HG03095 (cell line): ENCODE measurements at regions not wholly inside any gene's neighbourhood (a gene's known extent, or its start where the extent isn't known, plus 50 kb on each side); places are given as distances from the start of the nearest gene placed in this dataset.

Experiments used
- ATAC-seq: cut with Tn5 transposase; IDR thresholded peaks from one replicate; pipeline ENCODE4 v1.9.1; 2021; ENCODE audit warnings: moderate library complexity; ENCODE audit not compliant: unreplicated experiment

- ATAC-seq = no peak
Measured at GRCh38 chr18:75926811-75927210, 499.3 kb upstream of the SMIM21 start.

GRCh38 chr18:75923169-75923568 lies 495.7 kb upstream of the SMIM21 start:
- no peak for ATAC-seq

GRCh38 chr18:75916624-75916982 lies 489.1 kb upstream of the SMIM21 start:
- no peak for ATAC-seq

- ATAC-seq = no peak
Measured at GRCh38 chr18:75915941-75916623, 488.6 kb upstream of the SMIM21 start.

GRCh38 chr18:75912829-75913228 lies 485.3 kb upstream of the SMIM21 start:
- ATAC-seq = no peak

GRCh38 chr18:75904416-75904815 lies 476.9 kb upstream of the SMIM21 start:
- ATAC-seq = no peak

- no peak for ATAC-seq
Measured at GRCh38 chr18:75898651-75899050, 471.1 kb upstream of the SMIM21 start.

- ATAC-seq = no peak
Measured at GRCh38 chr18:75897386-75897785, 469.9 kb upstream of the SMIM21 start.

- ATAC-seq = no peak
Measured at GRCh38 chr18:75896865-75897264, 469.4 kb upstream of the SMIM21 start.

GRCh38 chr18:75895135-75895534 lies 467.6 kb upstream of the SMIM21 start:
- no peak for ATAC-seq

GRCh38 chr18:75884728-75885127 lies 457.2 kb upstream of the SMIM21 start:
- ATAC-seq = no peak

GRCh38 chr18:75880925-75881504 lies 453.5 kb upstream of the SMIM21 start:
- ATAC-seq = no peak

GRCh38 chr18:75880266-75880665 lies 452.8 kb upstream of the SMIM21 start:
- no peak for ATAC-seq

- no peak for ATAC-seq
Measured at GRCh38 chr18:75879196-75879595, 451.7 kb upstream of the SMIM21 start.

- ATAC-seq = no peak
Measured at GRCh38 chr18:75875559-75875958, 448.1 kb upstream of the SMIM21 start.

- ATAC-seq = no peak
Measured at GRCh38 chr18:75874401-75875089, 447.0 kb upstream of the SMIM21 start.

GRCh38 chr18:75871596-75871995 lies 444.1 kb upstream of the SMIM21 start:
- no peak for ATAC-seq

- no peak for ATAC-seq
Measured at GRCh38 chr18:75869162-75869561, 441.7 kb upstream of the SMIM21 start.

GRCh38 chr18:75868031-75868430 lies 440.5 kb upstream of the SMIM21 start:
- ATAC-seq = no peak

GRCh38 chr18:75865639-75866038 lies 438.1 kb upstream of the SMIM21 start:
- no peak for ATAC-seq

- ATAC-seq = no peak
Measured at GRCh38 chr18:75864816-75865215, 437.3 kb upstream of the SMIM21 start.

- no peak for ATAC-seq
Measured at GRCh38 chr18:75863696-75864095, 436.2 kb upstream of the SMIM21 start.
